GM13976 (cell line): ENCODE measurements at regions not wholly inside any gene's neighbourhood (a gene's known extent, or its start where the extent isn't known, plus 50 kb on each side); places are given as distances from the start of the nearest gene placed in this dataset.

Experiments
- DNase-seq: peaks from one replicate; pipeline ENCODE4 v3.0.0; 2012; ENCODE audit warnings: low spot score
- in situ Hi-C: fragments of 300-500 bp; cut with MboI; formaldehyde crosslinking; loops from one replicate; pipeline ENCODE4 v1.12.0; 2022; ENCODE audit warnings: low sequenced_read_pairs, mixed read lengths, inconsistent platforms; ENCODE audit not compliant: unreplicated experiment
- TF ChIP-seq, protein P1 (sequence below): IDR thresholded peaks from 2 replicates; pipeline ENCODE4 v1.5.1; 2012; ENCODE audit warnings: borderline replicate concordance, mild to moderate bottlenecking; ENCODE audit not compliant: insufficient read depth; ENCODE audit errors: extremely low read depth, missing control alignments, control extremely low read depth

DNA sequence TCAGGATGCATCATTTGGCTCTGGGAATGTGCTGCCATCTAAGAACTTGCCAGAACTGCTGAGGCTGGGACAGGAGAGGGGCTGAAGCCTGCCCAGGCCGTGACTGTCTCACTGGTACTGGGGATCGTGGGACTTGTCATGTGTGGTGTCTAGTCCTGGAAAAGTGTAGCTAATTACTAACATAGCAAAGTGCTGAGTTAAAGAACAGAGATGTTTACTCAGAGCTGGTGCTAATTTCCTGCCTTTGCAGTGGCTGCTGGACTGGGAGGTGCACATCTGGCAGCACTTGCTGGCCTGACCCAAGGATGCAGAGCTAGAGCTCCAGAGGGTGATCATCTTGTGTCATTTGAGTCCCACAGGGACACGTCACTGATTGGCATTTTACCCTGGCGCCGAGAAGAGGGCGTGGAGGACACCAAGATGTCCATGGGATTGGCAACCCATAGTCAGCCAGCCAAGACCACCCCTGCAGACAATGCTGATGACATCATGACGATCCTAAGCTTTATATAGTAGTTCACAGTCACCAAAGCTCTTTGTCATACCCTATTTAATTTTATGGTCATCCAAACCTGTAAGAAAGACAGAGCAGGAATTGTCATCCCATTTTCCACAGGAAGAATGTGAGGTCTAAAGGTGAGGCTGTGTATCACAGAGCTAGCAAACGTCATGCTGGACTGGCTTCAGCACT is 110.1 kb upstream of the SLC44A3 start:
- in situ Hi-C loops, result no loop called here
- TF ChIP-seq, protein P1, sequence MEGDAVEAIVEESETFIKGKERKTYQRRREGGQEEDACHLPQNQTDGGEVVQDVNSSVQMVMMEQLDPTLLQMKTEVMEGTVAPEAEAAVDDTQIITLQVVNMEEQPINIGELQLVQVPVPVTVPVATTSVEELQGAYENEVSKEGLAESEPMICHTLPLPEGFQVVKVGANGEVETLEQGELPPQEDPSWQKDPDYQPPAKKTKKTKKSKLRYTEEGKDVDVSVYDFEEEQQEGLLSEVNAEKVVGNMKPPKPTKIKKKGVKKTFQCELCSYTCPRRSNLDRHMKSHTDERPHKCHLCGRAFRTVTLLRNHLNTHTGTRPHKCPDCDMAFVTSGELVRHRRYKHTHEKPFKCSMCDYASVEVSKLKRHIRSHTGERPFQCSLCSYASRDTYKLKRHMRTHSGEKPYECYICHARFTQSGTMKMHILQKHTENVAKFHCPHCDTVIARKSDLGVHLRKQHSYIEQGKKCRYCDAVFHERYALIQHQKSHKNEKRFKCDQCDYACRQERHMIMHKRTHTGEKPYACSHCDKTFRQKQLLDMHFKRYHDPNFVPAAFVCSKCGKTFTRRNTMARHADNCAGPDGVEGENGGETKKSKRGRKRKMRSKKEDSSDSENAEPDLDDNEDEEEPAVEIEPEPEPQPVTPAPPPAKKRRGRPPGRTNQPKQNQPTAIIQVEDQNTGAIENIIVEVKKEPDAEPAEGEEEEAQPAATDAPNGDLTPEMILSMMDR, result no peak
- DNase-seq, result no peak

DNA sequence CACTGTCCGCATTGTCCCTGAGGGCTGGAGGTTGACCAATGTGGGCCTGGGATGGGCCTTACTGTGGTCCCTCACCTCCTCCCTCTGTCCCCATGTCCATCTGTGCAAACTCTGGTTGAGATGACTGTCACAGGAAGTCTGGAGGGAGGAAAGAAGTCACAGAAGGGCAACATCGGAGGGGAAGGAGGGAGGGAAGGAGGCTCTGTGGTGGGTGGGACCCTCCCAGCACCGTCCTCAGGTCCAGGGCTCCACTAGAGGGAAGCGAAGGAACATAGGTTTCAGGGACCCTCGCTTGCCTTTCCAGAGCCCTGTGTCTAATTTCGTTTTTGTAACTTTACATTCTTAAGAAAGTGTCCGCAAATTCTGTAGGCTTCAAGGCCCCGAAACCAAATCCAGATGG is 111.3 kb upstream of the SLC44A3 start:
- TF ChIP-seq, protein P1, result no peak
- in situ Hi-C loops, result no loop called here
- DNase-seq, result no peak

- TF ChIP-seq, protein P1, result no peak
- in situ Hi-C loops, result no loop called here
- DNase-seq, result no peak
Observed at GRCh38 chr1:94708299-94708685, 111.9 kb upstream of the SLC44A3 start.

- in situ Hi-C loops, result no loop called here
Observed at GRCh38 chr1:94707321-94708298, 112.5 kb upstream of the SLC44A3 start.

DNA sequence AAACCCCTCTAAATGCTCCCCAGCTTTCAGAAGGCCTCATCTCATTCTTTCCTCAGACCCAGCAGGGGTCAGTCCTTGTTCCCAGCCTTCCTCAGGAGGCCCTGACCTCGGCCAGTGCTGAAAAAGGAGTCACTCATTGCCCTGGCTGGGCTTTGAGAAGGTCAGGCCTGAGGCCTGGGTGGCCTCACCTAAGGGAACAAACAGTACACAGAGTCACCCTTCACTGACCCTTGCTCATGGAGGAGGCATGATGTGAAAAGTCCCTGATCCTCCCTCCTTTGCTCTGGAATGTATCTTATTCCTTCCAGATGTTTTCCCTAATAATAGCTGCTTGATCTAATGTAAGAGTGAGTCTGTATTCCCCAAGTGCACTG is 117.7 kb upstream of the SLC44A3 start:
- in situ Hi-C loops, result no loop called here
- TF ChIP-seq, protein P1, result no peak
- DNase-seq, result no peak

More at GRCh38 chr1:94707321-94708298, 112.5 kb upstream of the SLC44A3 start:
- TF ChIP-seq, protein P1, result no peak
- no peak for DNase-seq

GRCh38 chr1:94701796-94702441 is 118.2 kb upstream of the SLC44A3 start:
- TF ChIP-seq, protein P1, result no peak
- no peak for DNase-seq
- in situ Hi-C loops, result no loop called here
